Liver (tissue), 8 donors: ENCODE measurements at regions not wholly inside any gene's neighbourhood (a gene's known extent, or its start where the extent isn't known, plus 50 kb on each side); places are given as distances from the start of the nearest gene placed in this dataset.

Source experiments
- DNase-seq: peaks from one replicate; pipeline ENCODE4 v3.0.0-alpha.2; 2017; ENCODE audit warnings: low spot score
- H3K27ac ChIP-seq, 2 donors: one replicate each; pipeline ENCODE4 v1.7.0; 2013; ENCODE audit warnings: inconsistent platforms in 2 of 2, low read length in 2 of 2, control low read depth in 1 of 2, low read depth in 1 of 2, mild to moderate bottlenecking in 1 of 2
- H3K27me3 ChIP-seq, 4 donors: one replicate each; pipeline versions ENCODE4 v1.6.1 to v1.7.0; 2013; ENCODE audit warnings: low read length in 3 of 4, inconsistent platforms in 1 of 4, mild to moderate bottlenecking in 1 of 4, moderate library complexity in 1 of 4; ENCODE audit not compliant: control insufficient read depth in 4 of 4, insufficient read depth in 4 of 4
- H3K36me3 ChIP-seq, 4 donors: one replicate each; pipeline versions ENCODE4 v1.6.1 to v1.7.0; 2013; ENCODE audit warnings: low read length in 3 of 4, mild to moderate bottlenecking in 3 of 4, low read depth in 1 of 4, moderate library complexity in 1 of 4; ENCODE audit not compliant: control insufficient read depth in 4 of 4, insufficient read depth in 3 of 4
- H3K4me1 ChIP-seq, 4 donors: one replicate each; pipeline versions ENCODE4 v1.6.1 to v1.7.0; 2013; ENCODE audit warnings: low read length in 3 of 4, mild to moderate bottlenecking in 3 of 4, moderate library complexity in 1 of 4; ENCODE audit not compliant: control insufficient read depth in 4 of 4, insufficient read depth in 4 of 4
- H3K4me3 ChIP-seq, 3 donors: one replicate each; pipeline versions ENCODE4 v1.6.1 to v1.7.0; 2013; ENCODE audit warnings: low read length in 3 of 3, control low read depth in 1 of 3, low read depth in 1 of 3, mild to moderate bottlenecking in 1 of 3
- H3K9ac ChIP-seq, 2 donors: one replicate each; pipeline ENCODE4 v1.7.0; 2013; ENCODE audit warnings: low read length in 2 of 2, mild to moderate bottlenecking in 2 of 2, moderate library complexity in 2 of 2, control low read depth in 1 of 2, low read depth in 1 of 2
- H3K9me3 ChIP-seq, 4 donors: one replicate each; pipeline versions ENCODE4 v1.6.1 to v1.7.0; 2013; ENCODE audit warnings: low read length in 3 of 4; ENCODE audit not compliant: control insufficient read depth in 4 of 4
- ATF3 ChIP-seq: IDR thresholded peaks from 2 replicates; pipeline ENCODE4 v1.6.1; 2016; ENCODE audit warnings: antibody characterized with exemption
- EGR1 ChIP-seq, 2 donors: IDR thresholded peaks; 2 replicates each; pipeline ENCODE4 v1.6.1; 2016 to 2018; ENCODE audit warnings: antibody characterized with exemption in 2 of 2, low read depth in 2 of 2
- FOXA2 ChIP-seq: IDR thresholded peaks from 2 replicates; pipeline ENCODE4 v1.6.1; 2016; ENCODE audit warnings: antibody characterized with exemption
- GABPA ChIP-seq, 2 donors: IDR thresholded peaks in 1 of 2; conservative IDR thresholded peaks in 1 of 2; 2 replicates each; pipeline ENCODE4 v1.6.1; 2016; ENCODE audit warnings: antibody characterized with exemption in 2 of 2, mild to moderate bottlenecking in 1 of 2, moderate library complexity in 1 of 2
- HNF4A ChIP-seq, 2 donors: conservative IDR thresholded peaks; 2 replicates each; pipeline ENCODE4 v1.6.1; 2016; ENCODE audit warnings: antibody characterized with exemption in 2 of 2, mild to moderate bottlenecking in 2 of 2
- HNF4G ChIP-seq: IDR thresholded peaks from 2 replicates; pipeline ENCODE4 v1.6.1; 2016; ENCODE audit warnings: antibody characterized with exemption
- NR2F2 ChIP-seq: IDR thresholded peaks from 2 replicates; pipeline ENCODE4 v1.6.1; 2016; ENCODE audit warnings: antibody characterized with exemption
- RXRA ChIP-seq, 2 donors: IDR thresholded peaks; 2 replicates each; pipeline ENCODE4 v1.6.1; 2017 to 2018; ENCODE audit warnings: antibody characterized with exemption in 2 of 2, mild to moderate bottlenecking in 1 of 2
- SP1 ChIP-seq: IDR thresholded peaks from 2 replicates; pipeline ENCODE4 v1.6.1; 2018; ENCODE audit warnings: antibody characterized with exemption, mild to moderate bottlenecking
- TAF1 ChIP-seq: conservative IDR thresholded peaks from 2 replicates; pipeline ENCODE4 v1.6.1; 2016; ENCODE audit warnings: antibody characterized with exemption, mild to moderate bottlenecking
- WGBS: extraction: QIAGEN DNeasy Blood & Tissue Kit; methylation state at CpG from one replicate; pipeline ENCODE4 v1.1.7; 2013; 5-methylcytosine and 5-hydroxymethylcytosine counted together
- TF ChIP-seq, protein P1 (sequence below): fragments of 150-350 bp; IDR thresholded peaks from 2 replicates; pipeline ENCODE4 v1.5.1; 2017; ENCODE audit warnings: improper control_type of control experiment, low read depth, low read length; ENCODE audit not compliant: missing input control
- TF ChIP-seq, protein P2 (sequence below): IDR thresholded peaks from 2 replicates; pipeline ENCODE4 v1.6.1; 2016; ENCODE audit warnings: antibody characterized with exemption
- donor health status: healthy.
- donor health status: healthy.
- donor health status: healthy.
- donor health status: healthy.
- donor health status: healthy.

DNA sequence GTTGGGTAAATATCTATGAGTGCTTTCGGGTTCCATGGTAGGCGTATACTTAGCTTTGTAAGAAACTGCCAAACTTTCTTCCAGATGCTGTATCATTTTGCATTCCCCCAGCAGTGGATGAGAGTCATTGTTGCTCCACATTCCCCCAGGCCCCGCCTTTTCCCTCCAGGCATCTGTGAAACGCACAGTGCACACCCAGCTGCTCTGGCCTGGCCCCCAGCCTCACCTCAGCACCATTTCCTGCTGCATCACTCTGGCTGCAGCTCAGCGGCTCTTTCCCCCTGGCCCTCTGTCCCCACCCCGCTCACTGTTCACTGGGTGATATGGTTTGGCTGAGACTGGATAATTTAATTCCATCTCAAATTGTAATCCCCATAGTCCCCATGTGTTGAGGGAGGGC, 76.6 kb upstream of the SPTLC1 start:
- Histone ChIP-seq H3K27ac (no peak overlapping the region), H3K27me3 (no peaks in the 10 kb centered on the region), H3K9me3 (no peaks in the 10 kb centered on the region), H3K4me3 (no peak overlapping the region), H3K4me1 (no peaks in the 10 kb centered on the region), H3K36me3 (no peaks in the 10 kb centered on the region), H3K9ac (no peak overlapping the region)
- no peak for TF ChIP-seq RXRA (IDR thresholded peaks at IDR 0.05)
- no peak for TF ChIP-seq SP1
- TF ChIP-seq ATF3, result no peak
- no peak for TF ChIP-seq HNF4A (conservative IDR thresholded peaks at IDR 0.05)
- TF ChIP-seq, protein P1, sequence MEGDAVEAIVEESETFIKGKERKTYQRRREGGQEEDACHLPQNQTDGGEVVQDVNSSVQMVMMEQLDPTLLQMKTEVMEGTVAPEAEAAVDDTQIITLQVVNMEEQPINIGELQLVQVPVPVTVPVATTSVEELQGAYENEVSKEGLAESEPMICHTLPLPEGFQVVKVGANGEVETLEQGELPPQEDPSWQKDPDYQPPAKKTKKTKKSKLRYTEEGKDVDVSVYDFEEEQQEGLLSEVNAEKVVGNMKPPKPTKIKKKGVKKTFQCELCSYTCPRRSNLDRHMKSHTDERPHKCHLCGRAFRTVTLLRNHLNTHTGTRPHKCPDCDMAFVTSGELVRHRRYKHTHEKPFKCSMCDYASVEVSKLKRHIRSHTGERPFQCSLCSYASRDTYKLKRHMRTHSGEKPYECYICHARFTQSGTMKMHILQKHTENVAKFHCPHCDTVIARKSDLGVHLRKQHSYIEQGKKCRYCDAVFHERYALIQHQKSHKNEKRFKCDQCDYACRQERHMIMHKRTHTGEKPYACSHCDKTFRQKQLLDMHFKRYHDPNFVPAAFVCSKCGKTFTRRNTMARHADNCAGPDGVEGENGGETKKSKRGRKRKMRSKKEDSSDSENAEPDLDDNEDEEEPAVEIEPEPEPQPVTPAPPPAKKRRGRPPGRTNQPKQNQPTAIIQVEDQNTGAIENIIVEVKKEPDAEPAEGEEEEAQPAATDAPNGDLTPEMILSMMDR, result no peak
- no peak for TF ChIP-seq HNF4G
- no peak for TF ChIP-seq TAF1
- TF ChIP-seq NR2F2, result no peak
- TF ChIP-seq, protein P2, sequence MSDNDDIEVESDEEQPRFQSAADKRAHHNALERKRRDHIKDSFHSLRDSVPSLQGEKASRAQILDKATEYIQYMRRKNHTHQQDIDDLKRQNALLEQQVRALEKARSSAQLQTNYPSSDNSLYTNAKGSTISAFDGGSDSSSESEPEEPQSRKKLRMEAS, result no peak
- TF ChIP-seq GABPA (IDR thresholded peaks at IDR 0.05 in 1 of 2, conservative IDR thresholded peaks at IDR 0.05 in 1 of 2), result no peak
- no peak for TF ChIP-seq FOXA2
- no peak for DNase-seq
- WGBS, result 88% methylated on average over 6 of the region's 6 CpGs

DNA sequence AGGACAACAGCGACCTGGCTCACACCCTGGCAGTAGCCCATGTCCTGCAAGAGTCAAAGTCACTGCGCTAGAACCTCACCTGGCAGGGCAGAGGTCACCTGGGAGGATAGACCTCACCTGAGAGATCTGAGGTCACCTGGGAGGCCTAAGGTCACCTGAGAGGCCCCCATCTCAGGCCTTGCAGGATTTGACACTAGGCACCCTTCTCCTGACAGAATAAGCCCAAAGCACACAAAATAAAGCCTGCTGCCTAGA, 75.2 kb upstream of the SPTLC1 start:
- no peaks in the 10 kb centered on the region for H3K4me1 ChIP-seq
- H3K27me3 ChIP-seq, result no peaks in the 10 kb centered on the region
- no peak for DNase-seq
- TF ChIP-seq NR2F2, result no peak
- no peak for TF ChIP-seq SP1
- TF ChIP-seq GABPA (IDR thresholded peaks at IDR 0.05 in 1 of 2, conservative IDR thresholded peaks at IDR 0.05 in 1 of 2), result no peak
- TF ChIP-seq HNF4G, result no peak
- H3K36me3 ChIP-seq, result no peaks in the 10 kb centered on the region
- no peak overlapping the region for H3K9ac ChIP-seq
- H3K9me3 ChIP-seq, result no peaks in the 10 kb centered on the region
- no peak overlapping the region for H3K4me3 ChIP-seq
- 78% methylated on average over 2 of the region's 2 CpGs for WGBS
- H3K27ac ChIP-seq, result no peak overlapping the region

GRCh38 chr9:92189782-92190535, 74.7 kb upstream of the SPTLC1 start:
- Histone ChIP-seq H3K4me1 (no peaks in the 10 kb centered on the region), H3K9ac (no peak overlapping the region), H3K27ac (no peak overlapping the region), H3K9me3 (no peaks in the 10 kb centered on the region), H3K36me3 (no peaks in the 10 kb centered on the region), H3K27me3 (no peaks in the 10 kb centered on the region), H3K4me3 (no peak overlapping the region)
- TF ChIP-seq RXRA (IDR thresholded peaks at IDR 0.05), result no peak
- no peak for TF ChIP-seq EGR1 (IDR thresholded peaks at IDR 0.05; ENCODE audit: low read depth in 2 of 2)
- TF ChIP-seq NR2F2, result no peak
- no peak for TF ChIP-seq SP1
- DNase-seq, result no peak
- WGBS, result 71% methylated on average over 30 of the region's 30 CpGs
